Esophagus muscularis mucosa (tissue), 4 donors: ENCODE measurements at regions not wholly inside any gene's neighbourhood (a gene's known extent, or its start where the extent isn't known, plus 50 kb on each side); places are given as distances from the start of the nearest gene placed in this dataset.

ENCODE experiments used
- DNase-seq: peaks from one replicate; pipeline ENCODE4 v3.0.0-alpha.2; 2017; ENCODE audit errors: extremely low spot score
- H3K27ac ChIP-seq, 4 donors: fragments of 200-600 bp; sonication (generic); replicated peaks in 1 of 4; 1 replicate in 3 of 4; 2 replicates in 1 of 4; pipeline ENCODE4 v1.5.1; 2016 to 2019; ENCODE audit warnings: mild to moderate bottlenecking in 1 of 4
- H3K27me3 ChIP-seq, 4 donors: fragments of 200-600 bp; sonication (generic); one replicate each; pipeline versions ENCODE4 v1.5.1 to v1.6.0; 2016 to 2019
- H3K36me3 ChIP-seq, 4 donors: fragments of 200-600 bp; sonication (generic); one replicate each; pipeline ENCODE4 v1.5.1; 2016 to 2019
- H3K4me1 ChIP-seq, 4 donors: fragments of 200-600 bp; sonication (generic); one replicate each; pipeline ENCODE4 v1.5.1; 2016 to 2019
- H3K4me3 ChIP-seq, 4 donors: fragments of 200-600 bp; sonication (generic); 1 replicate in 2 of 4; 2 replicates in 2 of 4; pipeline ENCODE4 v1.5.1; 2016 to 2019; ENCODE audit warnings: mild to moderate bottlenecking in 4 of 4, moderate library complexity in 1 of 4
- H3K9me3 ChIP-seq, 4 donors: fragments of 200-600 bp; sonication (generic); 1 replicate in 3 of 4; 2 replicates in 1 of 4; pipeline ENCODE4 v1.5.1; 2016 to 2019
- CTCF ChIP-seq, 3 experiments: fragments of 200-600 bp in 2 of 3; fragments of 450-650 bp in 1 of 3; sonication (generic) in 2 of 3; IDR thresholded peaks; one replicate each; pipeline ENCODE4 v1.5.1; 2017 to 2019; ENCODE audit warnings: antibody characterized with exemption in 3 of 3, mild to moderate bottlenecking in 2 of 3, moderate library complexity in 1 of 3
- EP300 ChIP-seq: sonication (generic); formaldehyde crosslinking; IDR thresholded peaks from one replicate; pipeline ENCODE4 v1.6.1; 2017; ENCODE audit warnings: antibody characterized with exemption
- POLR2A ChIP-seq: fragments of 450-650 bp; IDR thresholded peaks from one replicate; pipeline ENCODE4 v1.6.1; 2017; ENCODE audit warnings: antibody characterized with exemption, moderate library complexity, mild to moderate bottlenecking, low read depth
- POLR2AphosphoS5 ChIP-seq, 2 donors: sonication (generic); formaldehyde crosslinking; IDR thresholded peaks; one replicate each; pipeline ENCODE4 v1.6.1; 2017; ENCODE audit warnings: antibody characterized with exemption in 2 of 2
- WGBS: methylation state at CpG from one replicate; pipeline ENCODE4 v1.1.5; 2018; 5-methylcytosine and 5-hydroxymethylcytosine counted together
- intact Hi-C: fragments of 100-400 bp; cut with DNase I; formaldehyde crosslinking; loops from one replicate; pipeline ENCODE4 v1.15.1; 2023

GRCh38 chr6:15994814-15995459 is 133.9 kb upstream of the MYLIP start:
- H3K4me1 ChIP-seq = peaks cover 0 to 15% (median 4%) of the 10 kb centered on the region in 4 donors
- no peak overlapping the region for H3K27ac ChIP-seq
- WGBS = 78% methylated on average over 8 of the region's 8 CpGs
- H3K9me3 ChIP-seq = no peaks in the 10 kb centered on the region
- H3K4me3 ChIP-seq = no peak overlapping the region
- TF ChIP-seq CTCF (IDR thresholded peaks at IDR 0.05) (no peak), EP300 (no peak), POLR2AphosphoS5 (IDR thresholded peaks at IDR 0.05) (no peak), POLR2A (no peak)
- no peaks in the 10 kb centered on the region for H3K36me3 ChIP-seq
- no peak for DNase-seq
- intact Hi-C loops = no loop called here
- H3K27me3 ChIP-seq = no peaks in the 10 kb centered on the region

GRCh38 chr6:15993716-15994228 is 135.1 kb upstream of the MYLIP start:
- 91% methylated on average over 4 of the region's 5 CpGs for WGBS
- DNase-seq = no peak
- intact Hi-C loops = no loop called here

DNA sequence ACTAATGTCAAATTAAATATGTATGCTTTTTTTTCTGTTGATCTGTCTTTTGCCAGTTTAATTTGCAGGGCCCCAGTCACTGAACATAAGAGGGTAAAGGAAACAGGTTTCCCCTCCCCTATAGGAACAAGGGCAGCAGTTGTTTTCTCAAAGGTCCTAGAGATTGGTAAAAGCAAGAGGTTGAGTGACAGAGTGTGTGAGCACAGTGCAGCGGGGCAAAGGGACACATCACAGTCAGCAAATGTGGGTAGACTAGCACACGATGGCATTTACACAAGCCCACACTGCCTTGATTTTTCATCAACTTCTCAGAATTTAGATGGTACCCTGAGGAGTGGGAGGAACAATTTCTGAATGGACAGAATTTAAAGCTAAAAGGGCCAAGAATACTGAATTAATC is 138.7 kb upstream of the MYLIP start:
- Histone ChIP-seq H3K4me3 (no peak overlapping the region), H3K9me3 (no peaks in the 10 kb centered on the region), H3K27ac (no peak overlapping the region), H3K27me3 (no peaks in the 10 kb centered on the region), H3K4me1 (peaks cover 0 to 8% (median 0%) of the 10 kb centered on the region in 4 donors), H3K36me3 (no peaks in the 10 kb centered on the region)
- 94% methylated on average over 2 of the region's 2 CpGs for WGBS
- DNase-seq = no peak
- TF ChIP-seq CTCF (IDR thresholded peaks at IDR 0.05) (no peak), POLR2AphosphoS5 (IDR thresholded peaks at IDR 0.05) (no peak), EP300 (no peak), POLR2A (no peak)
- intact Hi-C loops = no loop called here

More at GRCh38 chr6:15993716-15994228, 135.1 kb upstream of the MYLIP start:
- Histone ChIP-seq H3K4me1 (peaks cover 0 to 15% (median 4%) of the 10 kb centered on the region in 4 donors), H3K9me3 (no peaks in the 10 kb centered on the region), H3K4me3 (no peak overlapping the region), H3K27me3 (no peaks in the 10 kb centered on the region), H3K27ac (no peak overlapping the region), H3K36me3 (no peaks in the 10 kb centered on the region)
- TF ChIP-seq POLR2A (no peak), EP300 (no peak), POLR2AphosphoS5 (IDR thresholded peaks at IDR 0.05) (no peak)

DNA sequence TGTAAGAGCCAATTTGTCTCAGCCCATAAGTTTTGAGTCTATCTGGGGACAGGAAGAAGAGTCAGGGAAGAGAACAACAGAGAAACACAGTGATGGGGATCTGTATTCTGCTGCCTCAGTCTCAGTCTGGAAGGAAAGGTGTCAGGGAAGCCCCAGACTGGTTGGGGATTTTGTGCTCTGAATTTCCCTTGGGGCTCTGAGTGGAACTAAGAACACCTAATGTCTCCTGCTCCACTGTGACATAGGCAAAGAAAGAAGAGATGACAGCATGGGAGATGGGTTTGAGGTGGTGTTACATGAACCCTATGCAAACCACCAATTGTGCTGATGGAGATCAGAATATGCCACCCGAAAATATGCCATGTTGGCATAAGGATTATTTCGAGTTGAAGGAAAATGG is 139.5 kb upstream of the MYLIP start:
- intact Hi-C loops = no loop called here
- Histone ChIP-seq H3K9me3 (no peaks in the 10 kb centered on the region), H3K27ac (no peak overlapping the region), H3K36me3 (no peaks in the 10 kb centered on the region), H3K27me3 (no peaks in the 10 kb centered on the region), H3K4me1 (peaks cover 0 to 2% (median 0%) of the 10 kb centered on the region in 4 donors), H3K4me3 (no peak overlapping the region)
- DNase-seq = no peak
- 93% methylated on average over 2 of the region's 2 CpGs for WGBS
- TF ChIP-seq CTCF (IDR thresholded peaks at IDR 0.05) = no peak

DNA sequence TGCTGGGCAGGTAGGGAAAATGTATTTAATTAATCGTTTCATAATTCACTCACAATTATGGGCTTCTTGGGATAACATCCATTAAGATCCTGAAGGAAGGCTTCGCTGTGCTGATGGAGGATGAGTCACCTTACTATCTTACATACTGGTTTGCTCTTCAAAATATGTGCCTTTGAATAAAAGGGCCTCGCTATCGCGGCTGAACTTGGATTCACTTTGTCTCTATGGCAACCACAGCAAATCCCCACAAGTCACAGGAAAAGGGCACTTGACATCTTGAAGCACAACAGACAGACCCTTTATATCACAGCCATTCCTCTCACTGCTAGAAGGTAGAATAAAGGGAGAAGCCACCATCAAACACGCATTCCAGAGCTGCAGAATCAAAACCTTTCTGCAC is 141.3 kb upstream of the MYLIP start:
- Histone ChIP-seq H3K36me3 (no peaks in the 10 kb centered on the region), H3K9me3 (no peaks in the 10 kb centered on the region), H3K27ac (no peak overlapping the region), H3K4me3 (no peak overlapping the region), H3K4me1 (no peaks in the 10 kb centered on the region), H3K27me3 (no peaks in the 10 kb centered on the region)
- 55% methylated on average over 6 of the region's 6 CpGs for WGBS
- TF ChIP-seq CTCF (IDR thresholded peaks at IDR 0.05) (no peak), EP300 (no peak), POLR2A (no peak), POLR2AphosphoS5 (IDR thresholded peaks at IDR 0.05) (no peak)
- DNase-seq = no peak
- intact Hi-C loops = no loop called here
